ENCODE measurements at regions not wholly inside any gene's neighbourhood (a gene's known extent, or its start where the extent isn't known, plus 50 kb on each side); places are given as distances from the start of the nearest gene placed in this dataset.

GRCh38 chr5:125215593-125215992 is 469.2 kb upstream of the ZNF608 start:
- TF ChIP-seq REST (IDR thresholded peaks at IDR 0.05; ENCODE audit: low read depth) (no peak), YY1 (IDR thresholded peaks at IDR 0.05; ENCODE audit: low read depth) (no peak), CEBPB (IDR thresholded peaks at IDR 0.05) (no peak), FOXM1 (IDR thresholded peaks at IDR 0.05; ENCODE audit: borderline replicate concordance, low read depth) (no peak), NFIC (IDR thresholded peaks at IDR 0.05) (no peak)
